Uterus (tissue), 3 donors: ENCODE measurements at regions not wholly inside any gene's neighbourhood (a gene's known extent, or its start where the extent isn't known, plus 50 kb on each side); places are given as distances from the start of the nearest gene placed in this dataset.

Experiments
- DNase-seq, 2 donors: peaks; one replicate each; pipeline ENCODE4 v3.0.0-alpha.2; 2019 to 2020
- H3K27ac ChIP-seq, 2 donors: fragments of 200-600 bp; sonication (generic); 1 replicate in 1 of 2; 2 replicates in 1 of 2; pipeline ENCODE4 v1.5.1; 2016 to 2018
- H3K27me3 ChIP-seq, 2 donors: fragments of 200-600 bp; sonication (generic); one replicate each; pipeline ENCODE4 v1.5.1; 2018 to 2019; ENCODE audit warnings: control low read depth in 1 of 2
- H3K36me3 ChIP-seq, 2 donors: fragments of 200-600 bp; sonication (generic); one replicate each; pipeline ENCODE4 v1.5.1; 2019; ENCODE audit warnings: control low read depth in 1 of 2
- H3K4me1 ChIP-seq, 2 donors: fragments of 200-600 bp; sonication (generic); one replicate each; pipeline ENCODE4 v1.5.1; 2018 to 2019; ENCODE audit warnings: control low read depth in 1 of 2
- H3K4me3 ChIP-seq, 2 donors: fragments of 200-600 bp; sonication (generic); 1 replicate in 1 of 2; 2 replicates in 1 of 2; pipeline ENCODE4 v1.5.1; 2018 to 2019; ENCODE audit warnings: mild to moderate bottlenecking in 1 of 2
- H3K9me3 ChIP-seq, 2 donors: fragments of 200-600 bp; sonication (generic); one replicate each; pipeline ENCODE4 v1.5.1; 2019; ENCODE audit warnings: control low read depth in 1 of 2
- CTCF ChIP-seq, 4 experiments: fragments of 200-600 bp in 2 of 4; fragments of 450-650 bp in 2 of 4; sonication (generic) in 2 of 4; IDR thresholded peaks; one replicate each; pipeline ENCODE4 v1.5.1; 2016 to 2019; ENCODE audit warnings: antibody characterized with exemption in 4 of 4, mild to moderate bottlenecking in 2 of 4, moderate library complexity in 1 of 4
- POLR2A ChIP-seq, 2 donors: fragments of 450-650 bp; IDR thresholded peaks; one replicate each; pipeline ENCODE4 v1.6.1; 2016; ENCODE audit warnings: antibody characterized with exemption in 2 of 2, mild to moderate bottlenecking in 1 of 2, moderate library complexity in 1 of 2
- intact Hi-C: fragments of 100-400 bp; cut with DNase I; formaldehyde crosslinking; loops from one replicate; pipeline ENCODE4 v1.15.1; 2023; ENCODE audit warnings: low total_unique reads
- donor health status: DM: yes; HTN: yes; CAD: no.

DNA sequence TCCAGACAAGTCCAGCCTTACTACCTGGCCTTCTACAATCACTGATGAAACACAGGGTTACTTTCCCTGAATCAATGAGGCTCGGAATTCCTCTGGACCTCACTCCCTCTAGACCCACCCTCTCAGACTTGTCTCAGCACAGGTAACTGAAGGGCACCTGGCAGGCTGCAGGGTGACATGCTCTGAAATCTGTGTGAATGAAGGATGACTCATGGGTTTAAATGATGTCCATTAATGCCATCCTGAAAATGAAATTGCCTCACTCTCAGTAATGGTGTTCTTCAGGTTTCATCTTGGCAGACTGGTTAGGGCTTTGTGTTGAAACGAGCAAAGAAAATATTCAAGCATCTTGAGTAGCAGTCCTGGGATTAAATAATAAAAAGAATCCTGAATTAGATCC, 134.4 kb downstream of the MAF start:
- intact Hi-C loops: no loop called here
- no peak for DNase-seq
- Histone ChIP-seq H3K27ac (no peak overlapping the region), H3K36me3 (no peaks in the 10 kb centered on the region), H3K9me3 (no peaks in the 10 kb centered on the region), H3K4me3 (no peak overlapping the region), H3K27me3 (no peaks in the 10 kb centered on the region), H3K4me1 (no peaks in the 10 kb centered on the region)
- TF ChIP-seq CTCF (IDR thresholded peaks at IDR 0.05): no peak
- TF ChIP-seq POLR2A (IDR thresholded peaks at IDR 0.05): no peak

- no peaks in the 10 kb centered on the region for H3K9me3 ChIP-seq
- no peaks in the 10 kb centered on the region for H3K36me3 ChIP-seq
- intact Hi-C loops: no loop called here
- H3K4me3 ChIP-seq: no peak overlapping the region
- H3K27ac ChIP-seq: no peak overlapping the region
- H3K4me1 ChIP-seq: no peaks in the 10 kb centered on the region
- no peaks in the 10 kb centered on the region for H3K27me3 ChIP-seq
- no peak for TF ChIP-seq CTCF (IDR thresholded peaks at IDR 0.05)
- no peak for TF ChIP-seq POLR2A (IDR thresholded peaks at IDR 0.05)
- no peak for DNase-seq
Measured at GRCh38 chr16:79463841-79464240, 136.7 kb downstream of the MAF start.

DNA sequence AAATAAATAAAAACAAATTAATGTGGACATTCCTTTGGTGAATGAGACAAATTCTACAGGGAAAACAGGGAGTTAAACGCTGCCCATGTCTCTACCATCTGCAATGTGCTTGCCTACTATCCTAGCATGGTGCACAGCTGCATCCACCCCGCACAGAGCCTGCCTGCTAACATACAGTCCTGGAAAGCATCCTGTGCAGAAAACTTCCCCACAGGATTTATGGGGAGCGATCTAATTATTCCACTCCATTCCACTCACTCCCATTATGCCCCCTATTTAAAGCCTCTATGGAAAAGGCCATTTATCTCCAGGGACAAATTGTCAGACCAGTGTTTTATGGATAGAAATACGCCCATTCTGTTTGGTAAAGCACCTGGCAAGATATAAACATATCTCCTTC, 144.5 kb downstream of the MAF start:
- H3K27ac ChIP-seq: no peak overlapping the region
- no peaks in the 10 kb centered on the region for H3K27me3 ChIP-seq
- no peak for DNase-seq
- H3K9me3 ChIP-seq: no peaks in the 10 kb centered on the region
- intact Hi-C loops: no loop called here
- no peaks in the 10 kb centered on the region for H3K36me3 ChIP-seq
- H3K4me1 ChIP-seq: no peaks in the 10 kb centered on the region
- no peak for TF ChIP-seq POLR2A (IDR thresholded peaks at IDR 0.05)
- TF ChIP-seq CTCF (IDR thresholded peaks at IDR 0.05): no peak
- no peak overlapping the region for H3K4me3 ChIP-seq

DNA sequence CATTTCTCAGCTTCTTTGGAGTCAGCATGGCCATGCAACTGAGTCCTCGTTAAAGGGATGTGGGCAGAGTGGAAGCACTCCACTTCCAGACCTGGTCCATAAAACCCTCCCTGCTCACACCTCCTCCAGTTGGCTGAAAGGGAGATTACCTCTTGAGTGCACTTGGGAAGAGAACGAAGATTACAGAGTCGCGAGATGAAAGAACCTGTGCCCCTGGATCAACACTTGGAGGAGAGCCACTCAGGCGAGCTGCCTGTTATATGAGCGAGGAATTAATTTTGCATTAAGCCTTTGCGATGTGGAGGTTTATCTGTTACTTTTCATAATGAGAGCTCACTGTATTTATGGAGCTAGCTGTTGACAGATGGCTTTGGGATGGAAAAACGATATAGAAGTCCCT, 147.9 kb downstream of the MAF start:
- TF ChIP-seq POLR2A (IDR thresholded peaks at IDR 0.05) (no peak), CTCF (IDR thresholded peaks at IDR 0.05) (no peak)
- no peaks in the 10 kb centered on the region for H3K36me3 ChIP-seq
- no peaks in the 10 kb centered on the region for H3K27me3 ChIP-seq
- H3K27ac ChIP-seq: no peak overlapping the region
- H3K9me3 ChIP-seq: no peaks in the 10 kb centered on the region
- no peak overlapping the region for H3K4me3 ChIP-seq
- no peaks in the 10 kb centered on the region for H3K4me1 ChIP-seq
- no peak for DNase-seq
- intact Hi-C loops: no loop called here

DNA sequence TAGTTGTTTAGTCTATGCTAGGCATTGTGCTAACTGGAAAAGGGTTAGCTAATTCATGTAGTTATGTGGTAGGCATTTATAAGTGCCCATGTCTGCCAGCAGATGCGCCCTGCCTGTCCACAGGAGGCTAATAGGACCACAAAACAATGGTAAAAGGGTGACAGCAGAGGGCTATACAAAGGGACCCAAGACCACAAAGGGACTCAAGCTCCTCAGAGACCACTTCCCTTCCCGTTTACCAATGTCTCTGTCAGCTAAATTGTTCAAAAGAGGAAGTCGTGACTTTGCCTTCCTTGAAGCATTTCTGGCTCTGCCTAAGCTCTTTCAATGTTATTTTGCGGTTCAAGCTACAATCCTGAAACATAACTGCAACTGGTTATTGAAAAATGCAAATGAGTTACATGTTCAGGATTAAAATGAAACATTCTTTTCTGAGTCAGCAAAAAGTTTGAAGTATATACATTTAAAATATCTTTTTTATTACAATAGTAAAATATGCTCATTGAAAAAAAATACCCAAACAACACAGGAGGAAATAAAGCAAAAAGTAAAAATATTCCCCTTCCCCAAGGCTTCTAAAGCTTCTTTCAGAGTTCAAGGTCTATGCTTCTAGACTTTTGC, 149.2 kb downstream of the MAF start:
- Histone ChIP-seq H3K4me3 (no peak overlapping the region), H3K27ac (no peak overlapping the region), H3K9me3 (no peaks in the 10 kb centered on the region), H3K4me1 (no peaks in the 10 kb centered on the region), H3K27me3 (no peaks in the 10 kb centered on the region), H3K36me3 (no peaks in the 10 kb centered on the region)
- TF ChIP-seq CTCF (IDR thresholded peaks at IDR 0.05) (no peak), POLR2A (IDR thresholded peaks at IDR 0.05) (no peak)
- no peak for DNase-seq
- intact Hi-C loops: no loop called here
